ENCODE measurements at regions not wholly inside any gene's neighbourhood (a gene's known extent, or its start where the extent isn't known, plus 50 kb on each side); places are given as distances from the start of the nearest gene placed in this dataset.

DNA sequence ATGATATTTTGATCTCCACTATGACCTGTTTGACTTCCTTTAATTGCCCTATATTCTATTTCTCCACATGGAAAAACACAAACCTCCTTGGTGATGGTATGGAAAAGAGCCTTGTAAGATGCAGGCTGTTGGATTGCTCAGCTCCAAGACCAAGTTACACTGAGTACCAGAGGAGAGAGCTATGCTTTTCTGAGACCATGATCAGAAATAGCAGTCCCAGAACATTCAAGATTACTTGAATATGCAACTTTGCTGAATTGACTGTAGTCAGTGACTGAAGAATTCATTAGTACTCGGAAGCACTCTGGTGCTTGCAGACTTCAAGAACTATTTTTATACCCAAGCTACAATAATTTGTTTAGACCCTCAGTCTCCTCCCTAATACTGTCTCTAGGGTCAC lies 310.6 kb upstream of the FSIP2 start (continued):
- TF ChIP-seq, protein P1, sequence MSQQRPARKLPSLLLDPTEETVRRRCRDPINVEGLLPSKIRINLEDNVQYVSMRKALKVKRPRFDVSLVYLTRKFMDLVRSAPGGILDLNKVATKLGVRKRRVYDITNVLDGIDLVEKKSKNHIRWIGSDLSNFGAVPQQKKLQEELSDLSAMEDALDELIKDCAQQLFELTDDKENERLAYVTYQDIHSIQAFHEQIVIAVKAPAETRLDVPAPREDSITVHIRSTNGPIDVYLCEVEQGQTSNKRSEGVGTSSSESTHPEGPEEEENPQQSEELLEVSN (IDR thresholded peaks at IDR 0.05; ENCODE audit: borderline replicate concordance in 1 of 2, extremely low read depth in 1 of 2, insufficient read depth in 1 of 2, insufficient read length in 1 of 2, low read depth in 1 of 2, low read length in 1 of 2, poor library complexity in 1 of 2, severe bottlenecking in 1 of 2) = no peak
- no peak for TF ChIP-seq CAMTA2 (CRISPR knock-in tag; conservative IDR thresholded peaks at IDR 0.05)

DNA sequence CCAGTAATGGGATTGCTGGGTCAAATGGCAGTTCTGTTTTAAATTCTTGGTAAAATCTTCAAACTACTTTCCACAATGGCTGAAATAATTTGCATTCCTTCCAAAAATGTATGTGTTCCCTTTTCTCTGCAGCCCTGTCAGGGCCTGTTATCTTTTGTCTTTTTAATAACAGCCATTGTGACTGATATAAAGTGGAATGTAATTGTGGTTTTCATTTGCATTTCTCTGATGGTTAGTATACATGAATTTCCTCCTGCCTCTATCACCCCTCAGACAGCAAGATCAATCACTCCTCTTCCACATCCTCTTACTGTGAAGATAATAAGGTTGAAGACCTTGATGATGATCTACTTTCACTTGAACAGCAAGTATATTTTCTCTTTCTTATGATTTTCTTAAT lies 304.8 kb upstream of the FSIP2 start:
- H3K36me3 ChIP-seq (ENCODE audit: control insufficient read depth, insufficient read depth, low read length) = no peaks in the 10 kb centered on the region
- H3K4me1 ChIP-seq (replicated peaks in 1 of 2; ENCODE audit: control insufficient read depth in 2 of 2, insufficient read depth in 2 of 2, low read length in 2 of 2) = no peaks in the 10 kb centered on the region
- no peaks in the 10 kb centered on the region for H3K27me3 ChIP-seq (ENCODE audit: control insufficient read depth in 2 of 2, insufficient read depth in 2 of 2, low read length in 2 of 2)
- H3K9me3 ChIP-seq (replicated peaks; ENCODE audit: control insufficient read depth, insufficient read depth, low read depth, low read length) = no peaks in the 10 kb centered on the region
- TF ChIP-seq CBX8 (IDR thresholded peaks at IDR 0.05; ENCODE audit: borderline replicate concordance, extremely low read depth, low read depth, low read length, poor library complexity, severe bottlenecking) (no peak), GATA2 (CRISPR knock-in tag; IDR thresholded peaks at IDR 0.05) (no peak), SRSF9 (IDR thresholded peaks at IDR 0.05; ENCODE audit: borderline replicate concordance, low read depth, low read length) (no peak), BMI1 (IDR thresholded peaks at IDR 0.05; ENCODE audit: low read length) (no peak), ZNF436 (CRISPR knock-in tag; IDR thresholded peaks at IDR 0.05) (no peak), STAT5B (CRISPR knock-in tag; IDR thresholded peaks at IDR 0.05) (no peak), HNRNPLL (IDR thresholded peaks at IDR 0.05; ENCODE audit: low read depth, low read length, poor library complexity, severe bottlenecking) (no peak)
- TF ChIP-seq, protein P2, sequence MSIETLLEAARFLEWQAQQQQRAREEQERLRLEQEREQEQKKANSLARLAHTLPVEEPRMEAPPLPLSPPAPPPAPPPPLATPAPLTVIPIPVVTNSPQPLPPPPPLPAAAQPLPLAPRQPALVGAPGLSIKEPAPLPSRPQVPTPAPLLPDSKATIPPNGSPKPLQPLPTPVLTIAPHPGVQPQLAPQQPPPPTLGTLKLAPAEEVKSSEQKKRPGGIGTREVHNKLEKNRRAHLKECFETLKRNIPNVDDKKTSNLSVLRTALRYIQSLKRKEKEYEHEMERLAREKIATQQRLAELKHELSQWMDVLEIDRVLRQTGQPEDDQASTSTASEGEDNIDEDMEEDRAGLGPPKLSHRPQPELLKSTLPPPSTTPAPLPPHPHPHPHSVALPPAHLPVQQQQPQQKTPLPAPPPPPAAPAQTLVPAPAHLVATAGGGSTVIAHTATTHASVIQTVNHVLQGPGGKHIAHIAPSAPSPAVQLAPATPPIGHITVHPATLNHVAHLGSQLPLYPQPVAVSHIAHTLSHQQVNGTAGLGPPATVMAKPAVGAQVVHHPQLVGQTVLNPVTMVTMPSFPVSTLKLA (conservative IDR thresholded peaks at IDR 0.05) = no peak
- no peak for ATAC-seq
- intact Hi-C loops (cut with micrococcal nuclease) (no loop called here), in situ Hi-C loops (cut with MboI) (no loop called here)
- no TSS peak for BruUV-seq (replicated peaks)
- H3K4me3 ChIP-seq = no peak overlapping the region
- no peak overlapping the region for H3K27ac ChIP-seq (ENCODE audit: extremely low read depth, low read depth, low read length)
- H2AFZ ChIP-seq (ENCODE audit: low read depth, low read length) = no peak overlapping the region
- H3K9me1 ChIP-seq (ENCODE audit: control insufficient read depth, insufficient read depth, low read length) = no peaks in the 10 kb centered on the region
- ChIA-PET POLR2A (no interaction called here), CTCF (ENCODE audit: low intra/inter-chr PET ratio) (no interaction called here)
- DNase-seq (ENCODE audit: extremely low read depth in 1 of 4, low spot score in 3 of 4) = no peak
- no peaks in the 10 kb centered on the region for H3K79me2 ChIP-seq (ENCODE audit: control insufficient read depth, insufficient read depth, low read length)
- no peak for FAIRE-seq
- no peak overlapping the region for H3K4me2 ChIP-seq (ENCODE audit: insufficient read depth, low read length)
- H3K9ac ChIP-seq (ENCODE audit: insufficient read depth in 1 of 2, low read depth in 2 of 2, low read length in 2 of 2) = no peak overlapping the region
- H4K20me1 ChIP-seq (replicated peaks; ENCODE audit: control insufficient read depth, insufficient read depth, low read length) = no peaks in the 10 kb centered on the region
